Endothelial cell of umbilical vein (primary cell): ENCODE measurements at regions not wholly inside any gene's neighbourhood (a gene's known extent, or its start where the extent isn't known, plus 50 kb on each side); places are given as distances from the start of the nearest gene placed in this dataset.

Experiments used
- BruUV-seq: library from RNA; stranded (reverse); fragments of 400-500 nt; replicated peaks from 2 replicates; lab custom pipeline; 2021; lab: Mats Ljungman, UMichigan
- CTCF ChIA-PET: fragments of 300-600, 350-600 bp; sonication (Branson Sonifier 250); formaldehyde crosslinking; loops from one replicate; lab custom pipeline; 2021; ENCODE audit warnings: antibody characterized with exemption, inconsistent platforms; lab: Charles Lee
- POLR2A ChIA-PET: fragments of 300-600, 350-600 bp; sonication (Branson Sonifier 250); formaldehyde crosslinking; loops from one replicate; lab custom pipeline; 2021; ENCODE audit warnings: antibody characterized with exemption, inconsistent platforms; lab: Charles Lee
- DNase-seq: peaks from one replicate; pipeline ENCODE4 v3.0.0-alpha.2; 2011; ENCODE audit warnings: low read depth, low spot score
- FAIRE-seq: peaks from 2 replicates; lab custom pipeline; 2011; peaks lifted over from hg19 to GRCh38; lab: Jason Lieb, UNC
- H2AFZ ChIP-seq: 2 replicates; pipeline ENCODE4 v1.6.0; 2012; ENCODE audit warnings: low read depth, low read length, control low read depth, inconsistent platforms
- H3K27ac ChIP-seq: 2 replicates; pipeline ENCODE4 v1.5.1; 2011; ENCODE audit warnings: low read depth, mild to moderate bottlenecking, control low read depth, low read length, moderate library complexity; ENCODE audit not compliant: insufficient read depth
- H3K27me3 ChIP-seq, 2 experiments: 2 replicates each; pipeline versions ENCODE4 v1.6.0 to v1.6.1; 2011; ENCODE audit warnings: low read length in 2 of 2, mixed read lengths in 1 of 2; ENCODE audit not compliant: control insufficient read depth in 2 of 2, insufficient read depth in 2 of 2
- H3K36me3 ChIP-seq, 2 experiments: 2 replicates in 1 of 2; 3 replicates in 1 of 2; pipeline ENCODE4 v1.5.1; 2011; ENCODE audit warnings: low read length in 2 of 2, mild to moderate bottlenecking in 1 of 2, moderate library complexity in 1 of 2; ENCODE audit not compliant: control insufficient read depth in 2 of 2, insufficient read depth in 2 of 2; ENCODE audit errors: extremely low read depth in 1 of 2
- H3K4me1 ChIP-seq: 3 replicates; pipeline ENCODE4 v1.5.1; 2011; ENCODE audit warnings: mild to moderate bottlenecking, low read length; ENCODE audit not compliant: control insufficient read depth, insufficient read depth; ENCODE audit errors: extremely low read depth
- H3K4me2 ChIP-seq: 2 replicates; pipeline ENCODE4 v1.6.1; 2011; ENCODE audit warnings: low read length, control low read depth, mixed read lengths; ENCODE audit not compliant: insufficient read depth
- H3K4me3 ChIP-seq, 3 experiments: fragments of 200-600 bp in 1 of 3; sonication (generic), shearing (Covaris generic) in 1 of 3; replicated peaks in 1 of 3; 2 replicates each; pipeline ENCODE4 v1.5.1; 2011 to 2016; ENCODE audit warnings: control low read depth in 3 of 3, low read length in 3 of 3, mild to moderate bottlenecking in 2 of 3, inconsistent platforms in 1 of 3, low read depth in 1 of 3, moderate library complexity in 1 of 3; ENCODE audit not compliant: insufficient read depth in 1 of 3
- H3K79me2 ChIP-seq: 2 replicates; pipeline ENCODE4 v1.6.0; 2012; ENCODE audit warnings: low read length, inconsistent platforms; ENCODE audit not compliant: control insufficient read depth, insufficient read depth
- H3K9ac ChIP-seq: replicated peaks from 2 replicates; pipeline ENCODE3; 2011; ENCODE audit warnings: low read length, control low read depth; ENCODE audit not compliant: insufficient read depth; ENCODE audit errors: extremely low read depth
- H3K9me1 ChIP-seq: replicated peaks from 3 replicates; pipeline ENCODE4 v1.6.0; 2011; ENCODE audit warnings: mild to moderate bottlenecking, low read length; ENCODE audit not compliant: control insufficient read depth, insufficient read depth; ENCODE audit errors: extremely low read depth
- H3K9me3 ChIP-seq: replicated peaks from 2 replicates; pipeline ENCODE4 v1.5.1; 2012; ENCODE audit warnings: low read length, inconsistent platforms; ENCODE audit not compliant: control insufficient read depth, insufficient read depth
- H4K20me1 ChIP-seq: replicated peaks from 2 replicates; pipeline ENCODE3; 2011; ENCODE audit warnings: mild to moderate bottlenecking, low read length; ENCODE audit not compliant: control insufficient read depth, insufficient read depth; ENCODE audit errors: extremely low read depth
- EZH2 ChIP-seq: IDR thresholded peaks from 2 replicates; pipeline ENCODE4 v1.6.1; 2012; ENCODE audit warnings: borderline replicate concordance, low read depth, mild to moderate bottlenecking, moderate library complexity, low read length, inconsistent platforms; ENCODE audit not compliant: severe bottlenecking
- FOS ChIP-seq: IDR thresholded peaks from 2 replicates; pipeline ENCODE4 v1.6.1; 2011; ENCODE audit warnings: mild to moderate bottlenecking, low read length, moderate library complexity, borderline replicate concordance; ENCODE audit not compliant: insufficient read depth
- GATA2 ChIP-seq: IDR thresholded peaks from 2 replicates; pipeline ENCODE4 v1.7.0; 2011; ENCODE audit warnings: low read depth, mild to moderate bottlenecking, moderate library complexity, mixed read lengths, low read length; ENCODE audit not compliant: insufficient read length, insufficient read depth
- MAX ChIP-seq: IDR thresholded peaks from 2 replicates; pipeline ENCODE4 v1.6.1; 2011; ENCODE audit not compliant: insufficient read depth, insufficient read length
- MYC ChIP-seq: IDR thresholded peaks from one replicate; pipeline ENCODE4 v1.6.1; 2011; ENCODE audit warnings: mild to moderate bottlenecking, low read depth, low read length
- dilution Hi-C: fragments of 300-500 bp; cut with MboI; formaldehyde crosslinking; loops from one replicate; pipeline ENCODE4 v1.15.0; 2019; ENCODE audit warnings: low sequenced_read_pairs; ENCODE audit not compliant: extremely low pct_ligation_motif_present
- intact Hi-C: fragments of 100-400 bp; cut with micrococcal nuclease; formaldehyde crosslinking; loops from one replicate; pipeline ENCODE4 v1.10.0; 2022

- BruUV-seq, result no TSS peak
- Histone ChIP-seq H3K4me2 (no peak overlapping the region), H3K27me3 (no peaks in the 10 kb centered on the region), H3K9me1 (no peaks in the 10 kb centered on the region), H2AFZ (no peak overlapping the region), H3K27ac (no peak overlapping the region), H3K9ac (no peak overlapping the region), H3K4me1 (no peaks in the 10 kb centered on the region), H3K9me3 (no peaks in the 10 kb centered on the region), H3K4me3 (no peak overlapping the region), H3K36me3 (no peaks in the 10 kb centered on the region), H4K20me1 (no peaks in the 10 kb centered on the region), H3K79me2 (no peaks in the 10 kb centered on the region)
- intact Hi-C loops (no loop called here), dilution Hi-C loops (no loop called here)
- POLR2A ChIA-PET, result no interaction called here
- DNase-seq (peak; percentile 22), FAIRE-seq (peak; percentile 43)
- peak; percentile 30 for TF ChIP-seq FOS
- TF ChIP-seq MAX, result no peak
- no peak for TF ChIP-seq EZH2
- CTCF ChIA-PET, result interaction anchor here (0.7 to 1.1 kb wide), 2 partner anchors 59 to 82 kb away, joined by 3 read pairs; no protein-coding TSS in a partner anchor
Observed at GRCh38 chr6:12371641-12372146, 81.5 kb downstream of the EDN1 start.

GRCh38 chr6:12379181-12379580 is 89.0 kb downstream of the EDN1 start:
- Histone ChIP-seq H2AFZ (no peak overlapping the region), H3K79me2 (no peaks in the 10 kb centered on the region), H3K4me1 (no peaks in the 10 kb centered on the region), H3K27me3 (no peaks in the 10 kb centered on the region), H3K9me3 (no peaks in the 10 kb centered on the region), H4K20me1 (no peaks in the 10 kb centered on the region), H3K36me3 (no peaks in the 10 kb centered on the region), H3K9ac (no peak overlapping the region), H3K4me3 (no peak overlapping the region), H3K9me1 (no peaks in the 10 kb centered on the region), H3K27ac (no peak overlapping the region), H3K4me2 (no peak overlapping the region)
- no TSS peak for BruUV-seq
- TF ChIP-seq FOS (no peak), GATA2 (no peak), MYC (no peak)
- dilution Hi-C loops, result no loop called here
- intact Hi-C loops, result no loop called here
- no peak for FAIRE-seq
- ChIA-PET POLR2A (no interaction called here), CTCF (no interaction called here)
- no peak for DNase-seq
